C1 segment of cervical spinal cord (tissue), 14 donors: ENCODE measurements at regions not wholly inside any gene's neighbourhood (a gene's known extent, or its start where the extent isn't known, plus 50 kb on each side); places are given as distances from the start of the nearest gene placed in this dataset.
"Not testable (repeated sequence)": the region's sequence is repeated elsewhere in the genome, so short reads cannot be mapped to it uniquely, and the experiment has no call there.

ENCODE experiments used
- DNase-seq, 14 donors: peaks; one replicate each; lab custom pipeline; 2025; lab: John Stamatoyannopoulos, UW

DNA sequence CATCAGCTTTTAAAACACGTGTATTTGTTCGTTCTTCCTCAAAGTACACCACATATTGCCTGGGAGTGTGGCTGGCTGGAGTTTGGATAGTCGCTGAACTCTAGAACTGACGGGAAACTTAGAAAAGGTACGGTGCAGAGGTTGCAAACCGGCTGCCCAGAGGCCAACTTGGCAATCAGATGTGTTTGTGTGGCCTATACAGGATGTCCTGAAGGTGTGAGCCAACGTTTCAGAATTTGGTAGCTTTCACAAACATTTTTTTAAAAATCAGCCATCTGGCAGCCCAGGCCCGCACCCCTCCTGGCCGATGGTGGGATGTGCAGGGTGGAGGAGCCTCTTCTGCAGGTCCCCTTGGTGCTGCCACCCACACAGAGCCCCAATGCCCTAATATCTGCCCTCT is 73.6 kb upstream of the SLC25A33 start:
- DNase-seq: no peak

DNA sequence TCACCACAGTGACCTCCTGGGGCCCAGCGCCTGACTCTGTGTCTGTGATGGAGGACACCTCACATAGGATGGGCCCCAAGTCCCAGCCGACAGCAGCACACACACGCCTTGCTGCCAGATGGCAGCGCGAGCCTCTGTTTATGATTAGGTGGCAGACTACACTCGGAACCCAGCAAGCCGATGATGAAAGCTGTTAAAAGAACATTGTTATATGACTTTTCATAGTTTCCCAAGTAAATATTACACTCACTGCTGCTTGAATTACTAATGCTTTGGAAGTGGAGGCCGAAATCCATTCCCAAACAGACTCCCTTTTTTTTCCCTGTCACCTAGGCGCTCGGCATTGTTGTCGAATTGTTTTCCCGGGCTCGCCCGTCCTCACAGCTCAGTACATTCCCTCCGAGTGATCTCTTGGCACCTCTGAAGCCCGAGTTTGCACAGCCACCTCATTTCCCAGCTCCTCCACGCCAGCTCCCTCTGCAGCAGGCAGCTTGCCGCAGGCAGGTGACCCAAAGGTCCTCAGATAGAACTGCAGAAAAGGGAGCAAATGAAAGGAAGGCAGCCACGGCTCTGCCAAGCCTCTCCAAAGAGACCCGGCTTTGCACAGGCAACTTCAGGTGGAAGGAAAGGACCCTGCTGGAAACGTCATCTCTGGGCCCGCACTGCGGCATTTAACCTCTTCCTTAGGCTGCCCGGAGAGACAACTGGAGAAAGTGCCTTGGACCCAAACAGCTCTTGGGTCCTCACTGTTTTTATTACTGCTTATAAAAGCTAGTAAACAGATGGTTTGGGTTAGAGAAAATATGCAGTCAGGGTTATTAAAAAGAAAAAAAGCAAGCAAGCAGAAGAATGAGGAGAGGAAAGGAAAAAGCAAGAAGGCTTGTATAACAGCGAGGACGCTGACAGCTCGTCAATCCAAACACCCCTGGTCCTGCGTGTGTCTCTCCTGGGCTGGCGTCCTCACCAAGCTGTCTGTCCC is 72.2 kb upstream of the SLC25A33 start:
- no peak for DNase-seq

DNA sequence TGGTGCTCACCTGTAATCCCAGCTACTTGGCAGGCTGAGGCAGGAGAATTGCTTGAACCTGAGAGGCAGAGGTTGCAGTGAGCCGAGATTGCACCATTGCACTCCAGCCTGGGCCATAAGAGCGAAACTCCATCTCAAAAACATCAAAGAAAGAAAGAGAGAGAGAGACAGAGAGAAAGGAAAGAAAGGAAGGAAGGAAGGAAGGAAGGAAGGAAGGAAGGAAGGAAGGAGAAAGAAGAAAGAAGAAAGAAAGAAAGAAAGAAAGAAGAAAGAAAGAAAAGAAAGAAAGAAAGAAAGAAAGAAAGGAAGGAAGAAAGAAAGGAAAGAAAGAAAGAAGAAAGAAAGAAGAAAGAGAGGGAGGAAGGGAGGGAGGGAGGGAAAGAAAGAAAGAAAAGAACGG is 69.4 kb upstream of the SLC25A33 start:
- DNase-seq: not testable (repeated sequence)

DNA sequence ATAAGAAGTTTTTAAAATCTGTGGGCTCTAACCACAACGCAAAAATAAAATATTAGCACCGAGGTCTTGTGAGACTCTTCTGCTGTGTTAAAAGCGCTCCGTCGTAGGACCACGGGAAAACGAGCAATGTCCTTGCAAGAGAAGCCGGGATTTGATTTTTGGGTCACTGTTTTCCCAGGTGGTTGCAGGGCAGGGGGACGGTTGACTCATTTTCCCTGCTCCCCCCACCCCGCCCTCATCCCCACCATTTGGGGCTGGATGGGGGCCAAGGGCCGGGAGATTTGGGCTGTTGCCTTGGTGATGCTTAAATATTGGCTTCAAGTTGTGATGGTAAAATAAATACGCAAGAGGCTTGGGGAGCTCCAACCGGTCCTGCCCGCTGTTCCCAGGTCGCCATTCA is 67.6 kb upstream of the SLC25A33 start:
- no peak for DNase-seq

DNA sequence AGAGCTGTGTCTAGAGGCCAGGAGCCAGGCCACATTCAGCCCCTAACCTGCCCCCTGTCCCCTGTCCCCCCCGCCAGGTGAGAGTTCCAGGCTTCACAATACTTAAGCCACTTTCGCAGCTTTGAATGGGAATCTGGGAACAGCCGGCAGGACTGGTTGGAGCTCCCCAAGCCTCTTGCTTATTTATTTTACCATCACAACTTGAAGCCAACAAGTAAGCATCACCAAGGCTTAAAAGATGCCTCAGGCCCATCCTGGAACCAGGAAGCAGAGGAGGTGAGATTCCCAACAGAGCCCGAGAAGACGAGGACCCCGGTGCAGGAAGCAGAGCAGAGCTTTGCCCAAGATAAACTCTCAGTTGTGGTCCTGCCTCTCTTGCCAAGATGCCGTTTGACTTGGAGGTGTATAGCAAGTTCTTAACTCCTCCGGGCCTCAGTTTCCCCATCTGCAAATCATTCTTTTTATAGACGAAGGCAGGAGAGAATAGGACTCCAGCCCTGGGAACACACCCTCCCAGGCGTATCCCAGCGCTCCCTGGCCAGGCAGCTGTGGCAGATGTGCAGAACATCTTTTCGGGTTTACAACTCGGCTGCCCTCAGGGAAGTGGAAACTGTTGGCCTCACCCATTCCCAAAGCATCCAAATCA is 66.8 kb upstream of the SLC25A33 start:
- DNase-seq: no peak

DNA sequence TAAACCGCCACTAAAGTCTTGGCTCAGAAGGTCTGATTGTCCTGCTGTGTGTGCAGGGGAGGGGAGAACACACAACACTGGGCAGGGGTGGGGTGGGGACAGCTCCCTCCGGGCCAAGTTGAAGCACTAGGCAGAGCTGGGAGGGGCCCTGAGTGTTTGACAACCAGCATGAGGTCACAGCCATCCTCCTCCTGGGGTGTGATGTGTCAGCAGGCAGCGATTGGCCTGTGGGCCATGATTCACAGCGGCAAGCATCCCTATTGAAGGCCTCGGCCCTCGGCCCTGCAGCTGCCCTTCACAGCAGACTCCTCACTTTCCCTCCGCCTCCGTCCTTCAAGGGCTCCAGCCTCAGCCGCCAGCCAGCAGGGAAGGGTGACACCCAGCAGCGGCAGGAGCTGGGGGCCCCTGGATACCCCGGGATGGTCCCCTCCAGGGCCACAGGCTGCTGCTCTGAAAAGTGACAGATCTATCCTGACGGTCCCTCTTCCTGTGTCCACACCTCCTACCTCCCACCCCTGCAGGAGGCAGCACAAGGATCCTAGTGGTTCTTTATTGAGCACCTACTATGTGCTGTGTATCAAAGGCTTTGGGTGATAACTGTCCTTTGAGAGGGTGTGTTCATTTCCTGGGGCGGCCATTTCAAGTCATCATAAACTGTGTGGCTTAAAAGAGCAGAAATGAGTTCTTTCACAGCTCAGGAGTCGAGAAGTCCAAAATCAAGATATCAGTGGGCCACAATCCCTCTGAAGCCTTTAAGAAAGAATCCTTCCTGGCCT is 66.0 kb upstream of the SLC25A33 start:
- peak in 2 of 14 donors; percentile 35 to 63 for DNase-seq

DNA sequence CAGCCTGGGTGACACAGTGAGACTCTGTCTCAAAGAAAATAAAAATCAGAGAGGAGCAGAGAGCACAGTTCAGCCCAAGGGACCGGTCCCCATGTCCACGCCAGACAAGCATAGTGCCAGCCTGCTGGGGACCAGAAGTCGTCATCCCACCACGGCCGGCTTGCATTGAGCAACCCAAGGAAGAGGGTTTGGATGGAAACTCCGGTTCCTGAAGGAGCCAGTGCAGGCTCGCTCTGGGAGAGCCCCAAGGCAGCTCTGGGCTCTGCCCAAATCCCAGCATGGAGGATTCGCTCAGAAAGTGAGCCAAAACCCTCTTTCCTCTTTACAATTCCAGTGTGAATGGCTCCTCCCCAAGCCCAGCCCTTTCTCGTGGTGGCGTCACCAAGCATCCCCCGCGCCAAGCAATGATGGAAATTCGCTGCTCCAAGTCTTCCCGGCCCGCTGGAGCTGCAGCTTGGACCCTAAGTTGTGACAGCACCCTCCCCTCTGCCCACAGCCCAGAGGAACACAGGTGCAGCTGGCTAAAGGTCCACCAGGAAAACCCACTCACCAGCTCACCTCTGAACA is 64.1 kb upstream of the SLC25A33 start:
- DNase-seq: no peak

DNA sequence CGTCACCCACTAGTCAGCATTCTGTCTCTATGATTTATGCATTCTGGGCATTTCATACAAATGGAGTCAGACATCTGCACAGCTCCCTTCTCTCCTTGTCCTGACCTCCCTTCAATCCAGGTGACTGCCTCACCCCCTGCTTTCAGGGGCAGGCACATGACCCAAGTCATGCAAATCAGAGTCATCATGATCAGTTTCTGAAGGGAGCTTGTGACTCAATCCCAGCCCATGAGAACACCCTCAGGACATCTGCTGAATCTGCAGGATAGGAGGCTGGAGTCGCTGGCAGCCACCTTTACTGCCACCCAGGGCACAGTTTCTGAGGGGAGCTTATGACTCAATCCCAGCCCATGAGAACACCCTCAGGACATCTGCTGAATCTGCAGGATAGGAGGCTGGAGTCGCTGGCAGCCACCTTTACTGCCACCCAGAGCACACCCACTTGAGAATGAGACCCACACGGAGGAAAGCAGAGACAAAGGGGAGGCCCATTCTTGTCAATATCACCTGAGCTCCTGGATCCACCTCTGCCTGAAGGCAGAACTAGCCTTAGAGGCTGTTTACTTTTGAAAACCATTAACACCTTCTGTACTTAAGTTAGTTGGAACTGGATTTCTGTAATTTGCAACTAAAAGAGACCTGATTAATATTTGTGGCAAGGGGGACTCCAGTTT is 62.3 kb upstream of the SLC25A33 start:
- no peak for DNase-seq

DNA sequence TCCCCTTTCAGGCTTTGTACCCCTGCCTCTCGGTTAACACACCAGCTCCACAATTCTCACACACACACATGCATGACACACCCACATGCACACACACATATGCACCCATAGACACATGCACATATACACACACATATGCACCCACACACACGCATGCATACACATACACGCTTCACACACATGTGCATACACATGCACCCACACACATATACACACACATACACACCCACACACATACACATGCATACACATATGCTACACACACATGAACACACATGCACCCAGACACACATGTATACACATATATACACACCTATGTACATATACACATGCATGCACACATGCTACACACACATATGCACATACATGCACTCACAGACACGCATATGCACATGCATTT is 61.7 kb upstream of the SLC25A33 start:
- DNase-seq: no peak

DNA sequence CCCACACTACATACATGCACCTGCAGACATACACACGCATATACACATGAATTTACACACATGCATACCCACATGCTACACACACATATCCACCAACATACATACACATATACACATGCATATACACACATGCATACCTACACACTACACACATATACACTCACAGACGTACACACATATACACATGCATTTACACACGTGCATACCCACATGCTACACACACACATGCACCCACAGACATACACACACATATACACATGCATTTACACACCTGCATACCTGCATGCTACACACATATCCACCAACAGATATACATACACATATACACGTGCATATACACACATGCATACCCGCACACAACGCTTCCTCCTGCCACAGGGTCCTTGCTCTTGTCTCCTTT is 61.2 kb upstream of the SLC25A33 start:
- no peak for DNase-seq

DNA sequence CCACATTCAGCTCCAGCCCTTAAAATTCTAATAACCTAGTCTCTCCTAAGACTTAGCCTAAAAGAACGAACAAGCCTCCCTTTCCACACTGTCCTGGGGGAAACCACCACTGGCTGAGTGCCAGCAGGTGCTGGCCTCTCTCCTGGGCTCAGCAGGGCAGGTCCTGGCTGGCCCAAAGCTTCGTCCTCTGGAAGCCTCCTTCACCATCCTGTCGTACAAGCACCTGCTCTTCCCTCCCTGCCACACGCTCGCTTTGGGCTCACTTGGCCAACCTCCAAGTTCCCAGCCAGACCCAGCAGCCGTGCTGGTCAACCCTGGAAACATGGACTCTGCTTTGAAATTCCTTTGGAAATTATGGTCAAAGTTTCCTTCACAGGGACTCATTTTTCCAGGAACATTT is 58.2 kb upstream of the SLC25A33 start:
- DNase-seq: no peak

DNA sequence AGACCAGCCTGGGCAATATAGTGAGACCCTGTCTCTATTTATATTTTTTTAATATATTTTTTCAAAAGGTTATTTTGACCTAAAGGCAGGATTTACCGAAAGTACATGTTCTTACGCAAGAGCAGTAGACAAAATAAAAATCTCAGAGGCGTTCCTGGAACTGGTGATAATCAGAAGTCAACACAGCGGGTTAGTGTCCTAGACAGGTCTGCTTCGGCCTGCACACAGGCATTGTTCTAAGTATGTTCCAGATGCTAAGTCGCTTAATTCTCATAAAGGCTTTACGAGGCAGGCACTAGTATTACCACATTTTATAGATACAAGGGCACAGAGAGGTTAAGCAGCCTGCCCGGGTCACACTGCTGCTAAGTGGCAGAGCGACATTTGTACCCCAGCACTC is 56.9 kb upstream of the SLC25A33 start:
- DNase-seq: no peak

DNA sequence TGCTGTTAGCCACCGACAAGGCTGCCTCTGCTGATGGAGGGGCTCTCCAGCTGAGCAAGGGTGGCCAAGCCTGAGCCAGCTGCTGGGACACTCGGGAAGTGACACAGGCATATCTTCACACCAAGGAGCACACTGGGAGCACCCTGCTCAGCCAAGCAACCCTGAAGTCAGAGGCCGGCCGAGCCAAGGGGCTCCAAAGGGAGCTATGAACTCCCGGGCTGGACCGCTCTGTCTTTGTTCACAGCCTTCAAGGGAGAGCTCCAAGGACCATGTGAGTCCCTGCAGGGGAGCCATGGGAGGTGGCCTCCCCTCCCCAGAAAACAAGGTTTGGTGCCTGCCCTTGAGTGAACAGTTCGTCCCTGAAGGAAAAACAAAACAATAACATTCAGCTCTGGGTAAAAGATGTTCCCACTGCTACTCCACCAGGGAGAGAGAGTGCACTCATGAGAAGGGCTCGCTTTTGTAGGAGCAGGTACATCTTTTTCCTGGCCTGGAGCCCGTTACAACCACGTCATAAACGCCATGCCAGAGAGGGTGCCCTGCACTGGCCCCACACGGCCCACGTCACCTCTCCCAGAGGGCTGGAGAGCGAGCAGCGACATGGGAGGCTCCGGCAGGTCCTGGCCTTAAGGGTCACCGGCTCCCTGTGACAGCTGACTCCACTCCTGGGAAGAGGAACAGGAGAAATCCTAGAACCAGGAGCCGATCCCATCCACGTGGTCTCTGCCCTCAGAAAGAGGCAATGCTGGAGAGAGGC is 56.3 kb upstream of the SLC25A33 start:
- DNase-seq: no peak

DNA sequence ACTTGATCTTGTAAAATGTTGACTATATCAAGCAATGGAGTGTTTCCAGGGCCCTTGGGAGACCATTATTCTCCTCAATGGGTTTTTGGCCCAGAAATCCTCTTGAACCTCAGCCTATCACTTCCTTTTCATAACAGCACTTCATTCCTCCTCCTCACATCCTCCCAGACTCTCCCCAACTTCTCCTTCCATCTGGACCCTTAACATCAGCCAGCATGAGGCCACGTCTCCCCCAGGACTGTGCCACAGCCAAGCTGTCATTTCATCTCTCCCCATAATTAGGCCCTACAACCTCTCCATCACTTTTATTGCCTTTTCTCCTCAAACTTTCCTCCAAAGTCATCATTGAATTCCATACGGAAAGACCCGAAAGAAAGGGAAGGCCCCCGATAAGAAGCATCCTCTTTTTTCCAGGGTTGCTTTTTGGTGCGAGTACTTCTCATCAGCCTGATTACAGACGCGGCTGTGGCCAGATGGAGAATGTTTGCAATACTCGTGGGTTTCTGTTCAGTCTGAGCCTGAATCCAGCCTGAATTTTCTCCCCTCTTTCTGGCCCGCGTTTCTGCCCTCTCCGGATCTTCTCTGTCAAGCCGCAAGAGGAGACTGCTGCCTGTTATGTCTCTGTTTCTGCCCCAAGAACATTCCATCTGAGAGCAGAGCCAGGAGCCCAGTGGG is 52.7 kb upstream of the SLC25A33 start:
- no peak for DNase-seq
